ENCODE measurements at regions not wholly inside any gene's neighbourhood (a gene's known extent, or its start where the extent isn't known, plus 50 kb on each side); places are given as distances from the start of the nearest gene placed in this dataset.
A peak's percentile ranks its signal among the peaks of the same experiment; 100 is the strongest.

DNA sequence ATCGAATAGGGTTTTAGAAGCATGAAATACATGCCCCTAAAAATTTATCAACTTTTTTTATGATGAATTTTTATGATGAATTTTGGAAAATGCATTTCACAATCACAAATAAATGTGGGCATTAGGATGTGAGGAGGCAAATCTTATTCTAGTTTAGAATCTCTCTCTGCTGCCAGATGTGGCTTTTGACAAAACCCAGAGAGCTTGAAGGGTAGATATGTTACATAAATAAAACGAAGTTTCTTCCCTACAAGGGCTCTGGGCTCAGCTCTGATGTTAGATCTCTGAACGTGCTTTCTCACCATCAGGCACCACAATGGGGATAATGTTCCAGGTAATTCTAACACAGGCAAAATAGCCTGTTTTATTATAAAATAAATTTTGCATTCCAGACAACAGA is 102.3 kb upstream of the ADAMTSL1 start:
- Histone ChIP-seq H3K4me1 (ENCODE audit: control insufficient read depth, insufficient read depth, low read length) (no peaks in the 10 kb centered on the region; the same call in 1 of the 2 replicates), H2AK5ac (ENCODE audit: low read depth, low read length) (no peak overlapping the region), H4K8ac (ENCODE audit: low read depth in 2 of 2, low read length in 2 of 2) (no peak overlapping the region), H2BK20ac (ENCODE audit: low read depth, low read length) (no peak overlapping the region), H3K23ac (ENCODE audit: low read depth, low read length) (no peak overlapping the region), H3K9me3 (ENCODE audit: control insufficient read depth, insufficient read depth, low read length) (no peaks in the 10 kb centered on the region), H3K4me3 (ENCODE audit: insufficient read depth, low read depth, low read length) (no peak overlapping the region), H3K4me2 (ENCODE audit: low read depth, low read length) (no peak overlapping the region), H4K20me1 (ENCODE audit: insufficient read depth, low read length) (no peaks in the 10 kb centered on the region), H3K18ac (ENCODE audit: low read depth, low read length) (no peak overlapping the region), H3K79me1 (ENCODE audit: low read depth in 1 of 2, low read length in 2 of 2) (no peaks in the 10 kb centered on the region), H2AK9ac (replicated peaks; ENCODE audit: low read depth, low read length, poor library complexity) (no peak overlapping the region), H4K5ac (ENCODE audit: low read depth, low read length) (no peak overlapping the region), H3K27ac (ENCODE audit: insufficient read depth, low read length) (no peak overlapping the region), H2BK120ac (ENCODE audit: low read depth, low read length) (no peak overlapping the region), H3K9me1 (ENCODE audit: insufficient read depth, low read length) (peaks cover 3% of the 10 kb centered on the region; the same call in 1 of the 2 replicates), H3K27me3 (ENCODE audit: control insufficient read depth, insufficient read depth, low read length) (no peaks in the 10 kb centered on the region), H2BK5ac (ENCODE audit: low read depth, low read length, poor library complexity, severe bottlenecking) (no peak overlapping the region), H3K4ac (ENCODE audit: low read depth, low read length) (no peak overlapping the region), H3K14ac (replicated peaks; ENCODE audit: low read depth, low read length) (no peak overlapping the region), H3K9ac (ENCODE audit: low read depth, low read length) (no peak overlapping the region), H3K36me3 (ENCODE audit: control insufficient read depth, insufficient read depth, low read length) (no peaks in the 10 kb centered on the region), H2AFZ (replicated peaks; ENCODE audit: low read length, poor library complexity) (no peak overlapping the region), H3K56ac (ENCODE audit: extremely low read depth, insufficient read depth, low read length) (no peak overlapping the region), H4K91ac (ENCODE audit: insufficient read depth, low read depth, low read length) (no peak overlapping the region), H2BK15ac (ENCODE audit: low read depth, low read length) (no peak overlapping the region)
- TF ChIP-seq MAZ (IDR thresholded peaks at IDR 0.05; ENCODE audit: borderline replicate concordance, low read depth, low read length) = no peak
- no peak for TF ChIP-seq RCOR1 (IDR thresholded peaks at IDR 0.05; ENCODE audit: insufficient replicate concordance, low read length)
- 0 out of 2 replicates have a peak, but pooled peaks have one; percentile 11 for TF ChIP-seq CEBPB (IDR thresholded peaks at IDR 0.05; ENCODE audit: low read depth, low read length)
- no CpG with 5 or more reads among the region's 3 CpGs for WGBS, 2 experiments (ENCODE audit: extremely low coverage in 2 of 2, insufficient read length in 1 of 2)
- intact Hi-C loops (cut with micrococcal nuclease) (no loop called here), dilution Hi-C loops (cut with HindIII; ENCODE audit: low sequenced_read_pairs, unreplicated experiment) (no loop called here), in situ Hi-C loops (cut with MboI; ENCODE audit: low sequenced_read_pairs) (no loop called here)
- ATAC-seq (ENCODE audit: low read depth) (no peak), DNase-seq (no peak)
- BruUV-seq (replicated peaks) = no TSS peak
- ChIA-PET POLR2A (ENCODE audit: unreplicated experiment) (no interaction called here), CTCF (no interaction called here)
